ENCODE measurements at regions not wholly inside any gene's neighbourhood (a gene's known extent, or its start where the extent isn't known, plus 50 kb on each side); places are given as distances from the start of the nearest gene placed in this dataset.

DNA sequence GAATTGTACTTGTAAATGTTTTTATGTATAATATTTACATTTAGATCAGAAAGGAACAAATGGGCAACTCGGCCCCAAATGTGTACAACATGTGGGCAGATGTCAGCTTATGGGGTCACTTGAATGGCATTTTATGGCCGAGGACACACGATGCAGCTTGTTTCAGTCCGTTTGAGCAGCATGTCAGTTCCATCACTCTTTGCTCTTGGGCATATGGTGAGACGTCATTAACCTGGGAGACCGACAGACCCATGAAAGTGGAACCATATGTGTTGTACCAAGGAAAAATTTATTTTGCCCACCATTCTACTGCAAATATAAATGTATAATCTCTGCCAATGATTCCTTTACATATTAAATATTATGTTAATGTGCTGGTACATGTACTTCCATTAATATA lies 561.9 kb upstream of the SOX9 start:
- TF ChIP-seq YY1 (IDR thresholded peaks at IDR 0.05; ENCODE audit: low read depth, low read length) (no peak), TAF1 (IDR thresholded peaks at IDR 0.05; ENCODE audit: low read depth, low read length) (no peak), JUN (IDR thresholded peaks at IDR 0.05; ENCODE audit: low read depth, low read length) (no peak), CHD1 (IDR thresholded peaks at IDR 0.05; ENCODE audit: low read depth, low read length) (no peak), POLR2AphosphoS5 (IDR thresholded peaks at IDR 0.05; ENCODE audit: low read depth, low read length) (no peak), MAFK (IDR thresholded peaks at IDR 0.05; ENCODE audit: low read depth, low read length) (no peak), ZNF274 (IDR thresholded peaks at IDR 0.05; ENCODE audit: borderline replicate concordance, extremely low read depth, low read length) (no peak), RFX5 (IDR thresholded peaks at IDR 0.05; ENCODE audit: borderline replicate concordance, low read depth, low read length) (no peak), RAD21 (IDR thresholded peaks at IDR 0.05 in 1 of 2, conservative IDR thresholded peaks at IDR 0.05 in 1 of 2; ENCODE audit: low read depth in 2 of 2, low read length in 2 of 2) (no peak)
- TF ChIP-seq, protein P1, sequence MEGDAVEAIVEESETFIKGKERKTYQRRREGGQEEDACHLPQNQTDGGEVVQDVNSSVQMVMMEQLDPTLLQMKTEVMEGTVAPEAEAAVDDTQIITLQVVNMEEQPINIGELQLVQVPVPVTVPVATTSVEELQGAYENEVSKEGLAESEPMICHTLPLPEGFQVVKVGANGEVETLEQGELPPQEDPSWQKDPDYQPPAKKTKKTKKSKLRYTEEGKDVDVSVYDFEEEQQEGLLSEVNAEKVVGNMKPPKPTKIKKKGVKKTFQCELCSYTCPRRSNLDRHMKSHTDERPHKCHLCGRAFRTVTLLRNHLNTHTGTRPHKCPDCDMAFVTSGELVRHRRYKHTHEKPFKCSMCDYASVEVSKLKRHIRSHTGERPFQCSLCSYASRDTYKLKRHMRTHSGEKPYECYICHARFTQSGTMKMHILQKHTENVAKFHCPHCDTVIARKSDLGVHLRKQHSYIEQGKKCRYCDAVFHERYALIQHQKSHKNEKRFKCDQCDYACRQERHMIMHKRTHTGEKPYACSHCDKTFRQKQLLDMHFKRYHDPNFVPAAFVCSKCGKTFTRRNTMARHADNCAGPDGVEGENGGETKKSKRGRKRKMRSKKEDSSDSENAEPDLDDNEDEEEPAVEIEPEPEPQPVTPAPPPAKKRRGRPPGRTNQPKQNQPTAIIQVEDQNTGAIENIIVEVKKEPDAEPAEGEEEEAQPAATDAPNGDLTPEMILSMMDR (IDR thresholded peaks at IDR 0.05; ENCODE audit: control extremely low read depth in 1 of 3, insufficient read depth in 1 of 3, low read depth in 1 of 3, low read length in 3 of 3): no peak
